Liver (tissue), 8 donors: ENCODE measurements at regions not wholly inside any gene's neighbourhood (a gene's known extent, or its start where the extent isn't known, plus 50 kb on each side); places are given as distances from the start of the nearest gene placed in this dataset.

Experiments
- DNase-seq: peaks from one replicate; pipeline ENCODE4 v3.0.0-alpha.2; 2017; ENCODE audit warnings: low spot score
- H3K27ac ChIP-seq, 2 donors: one replicate each; pipeline ENCODE4 v1.7.0; 2013; ENCODE audit warnings: inconsistent platforms in 2 of 2, low read length in 2 of 2, control low read depth in 1 of 2, low read depth in 1 of 2, mild to moderate bottlenecking in 1 of 2
- H3K27me3 ChIP-seq, 4 donors: one replicate each; pipeline versions ENCODE4 v1.6.1 to v1.7.0; 2013; ENCODE audit warnings: low read length in 3 of 4, inconsistent platforms in 1 of 4, mild to moderate bottlenecking in 1 of 4, moderate library complexity in 1 of 4; ENCODE audit not compliant: control insufficient read depth in 4 of 4, insufficient read depth in 4 of 4
- H3K36me3 ChIP-seq, 4 donors: one replicate each; pipeline versions ENCODE4 v1.6.1 to v1.7.0; 2013; ENCODE audit warnings: low read length in 3 of 4, mild to moderate bottlenecking in 3 of 4, low read depth in 1 of 4, moderate library complexity in 1 of 4; ENCODE audit not compliant: control insufficient read depth in 4 of 4, insufficient read depth in 3 of 4
- H3K4me1 ChIP-seq, 4 donors: one replicate each; pipeline versions ENCODE4 v1.6.1 to v1.7.0; 2013; ENCODE audit warnings: low read length in 3 of 4, mild to moderate bottlenecking in 3 of 4, moderate library complexity in 1 of 4; ENCODE audit not compliant: control insufficient read depth in 4 of 4, insufficient read depth in 4 of 4
- H3K4me3 ChIP-seq, 3 donors: one replicate each; pipeline versions ENCODE4 v1.6.1 to v1.7.0; 2013; ENCODE audit warnings: low read length in 3 of 3, control low read depth in 1 of 3, low read depth in 1 of 3, mild to moderate bottlenecking in 1 of 3
- H3K9ac ChIP-seq, 2 donors: one replicate each; pipeline ENCODE4 v1.7.0; 2013; ENCODE audit warnings: low read length in 2 of 2, mild to moderate bottlenecking in 2 of 2, moderate library complexity in 2 of 2, control low read depth in 1 of 2, low read depth in 1 of 2
- H3K9me3 ChIP-seq, 4 donors: one replicate each; pipeline versions ENCODE4 v1.6.1 to v1.7.0; 2013; ENCODE audit warnings: low read length in 3 of 4; ENCODE audit not compliant: control insufficient read depth in 4 of 4
- ATF3 ChIP-seq: IDR thresholded peaks from 2 replicates; pipeline ENCODE4 v1.6.1; 2016; ENCODE audit warnings: antibody characterized with exemption
- EGR1 ChIP-seq, 2 donors: IDR thresholded peaks; 2 replicates each; pipeline ENCODE4 v1.6.1; 2016 to 2018; ENCODE audit warnings: antibody characterized with exemption in 2 of 2, low read depth in 2 of 2
- FOXA1 ChIP-seq: IDR thresholded peaks from 2 replicates; pipeline ENCODE4 v1.6.1; 2016; ENCODE audit warnings: antibody characterized with exemption
- FOXA2 ChIP-seq: IDR thresholded peaks from 2 replicates; pipeline ENCODE4 v1.6.1; 2016; ENCODE audit warnings: antibody characterized with exemption
- GABPA ChIP-seq, 2 donors: IDR thresholded peaks in 1 of 2; conservative IDR thresholded peaks in 1 of 2; 2 replicates each; pipeline ENCODE4 v1.6.1; 2016; ENCODE audit warnings: antibody characterized with exemption in 2 of 2, mild to moderate bottlenecking in 1 of 2, moderate library complexity in 1 of 2
- HNF4A ChIP-seq, 2 donors: conservative IDR thresholded peaks; 2 replicates each; pipeline ENCODE4 v1.6.1; 2016; ENCODE audit warnings: antibody characterized with exemption in 2 of 2, mild to moderate bottlenecking in 2 of 2
- HNF4G ChIP-seq: IDR thresholded peaks from 2 replicates; pipeline ENCODE4 v1.6.1; 2016; ENCODE audit warnings: antibody characterized with exemption
- JUND ChIP-seq, 2 donors: IDR thresholded peaks; 2 replicates each; pipeline ENCODE4 v1.6.1; 2016; ENCODE audit warnings: antibody characterized with exemption in 2 of 2
- NR2F2 ChIP-seq: IDR thresholded peaks from 2 replicates; pipeline ENCODE4 v1.6.1; 2016; ENCODE audit warnings: antibody characterized with exemption
- RAD21 ChIP-seq, 2 donors: IDR thresholded peaks; 2 replicates each; pipeline ENCODE4 v1.6.1; 2016; ENCODE audit warnings: antibody characterized with exemption in 2 of 2, mild to moderate bottlenecking in 2 of 2
- RXRA ChIP-seq, 2 donors: IDR thresholded peaks; 2 replicates each; pipeline ENCODE4 v1.6.1; 2017 to 2018; ENCODE audit warnings: antibody characterized with exemption in 2 of 2, mild to moderate bottlenecking in 1 of 2
- SP1 ChIP-seq: IDR thresholded peaks from 2 replicates; pipeline ENCODE4 v1.6.1; 2018; ENCODE audit warnings: antibody characterized with exemption, mild to moderate bottlenecking
- TAF1 ChIP-seq: conservative IDR thresholded peaks from 2 replicates; pipeline ENCODE4 v1.6.1; 2016; ENCODE audit warnings: antibody characterized with exemption, mild to moderate bottlenecking
- YY1 ChIP-seq: IDR thresholded peaks from 2 replicates; pipeline ENCODE4 v1.6.1; 2016; ENCODE audit warnings: antibody characterized with exemption, mild to moderate bottlenecking
- ZBTB33 ChIP-seq: IDR thresholded peaks from 2 replicates; pipeline ENCODE4 v1.6.1; 2016; ENCODE audit warnings: antibody characterized with exemption
- WGBS: extraction: QIAGEN DNeasy Blood & Tissue Kit; methylation state at CpG from one replicate; pipeline ENCODE4 v1.1.7; 2013; 5-methylcytosine and 5-hydroxymethylcytosine counted together
- TF ChIP-seq, protein P1 (sequence below): fragments of 150-350 bp; IDR thresholded peaks from 2 replicates; pipeline ENCODE4 v1.5.1; 2017; ENCODE audit warnings: improper control_type of control experiment, low read depth, low read length; ENCODE audit not compliant: missing input control
- TF ChIP-seq, protein P2 (sequence below): IDR thresholded peaks from 2 replicates; pipeline ENCODE4 v1.6.1; 2016; ENCODE audit warnings: antibody characterized with exemption, mild to moderate bottlenecking
- TF ChIP-seq, protein P3 (sequence below): IDR thresholded peaks from 2 replicates; pipeline ENCODE4 v1.6.1; 2016; ENCODE audit warnings: antibody characterized with exemption
- donor health status: healthy.
- donor health status: healthy.
- donor health status: healthy.
- donor health status: healthy.
- donor health status: healthy.

DNA sequence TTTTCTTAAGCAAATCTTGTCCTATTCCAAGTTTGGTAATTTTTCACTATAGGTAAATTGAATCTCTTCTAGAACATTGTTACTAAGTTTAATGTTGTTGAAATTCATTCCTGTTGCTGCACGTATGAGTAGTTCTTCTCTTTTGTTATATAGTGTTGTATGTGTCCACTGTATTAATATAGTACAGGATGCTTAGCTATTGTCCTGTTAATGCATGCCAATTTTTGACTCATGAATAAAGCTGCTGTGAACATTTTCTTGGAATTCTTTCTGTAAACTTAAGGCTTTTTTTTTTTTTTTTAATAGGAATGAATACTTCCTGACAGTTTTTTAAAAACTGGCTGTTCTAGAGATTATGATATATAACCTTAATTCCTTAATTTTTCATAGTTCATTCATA is 326.9 kb downstream of the SLC4A3 start:
- Histone ChIP-seq H3K9ac (no peak overlapping the region), H3K9me3 (peaks cover 0 to 3% (median 0%) of the 10 kb centered on the region in 4 donors), H3K4me3 (no peak overlapping the region), H3K36me3 (no peaks in the 10 kb centered on the region), H3K27ac (no peak overlapping the region), H3K27me3 (peaks cover 0 to 2% (median 0%) of the 10 kb centered on the region in 4 donors), H3K4me1 (no peaks in the 10 kb centered on the region)
- TF ChIP-seq FOXA2 (no peak), SP1 (no peak), ATF3 (no peak), NR2F2 (no peak), HNF4G (no peak), FOXA1 (no peak), EGR1 (IDR thresholded peaks at IDR 0.05; ENCODE audit: low read depth in 2 of 2) (no peak), YY1 (no peak), TAF1 (no peak), JUND (IDR thresholded peaks at IDR 0.05) (no peak), RXRA (IDR thresholded peaks at IDR 0.05) (no peak), GABPA (IDR thresholded peaks at IDR 0.05 in 1 of 2, conservative IDR thresholded peaks at IDR 0.05 in 1 of 2) (no peak), HNF4A (conservative IDR thresholded peaks at IDR 0.05) (no peak), RAD21 (IDR thresholded peaks at IDR 0.05) (no peak), ZBTB33 (no peak)
- TF ChIP-seq, protein P1, sequence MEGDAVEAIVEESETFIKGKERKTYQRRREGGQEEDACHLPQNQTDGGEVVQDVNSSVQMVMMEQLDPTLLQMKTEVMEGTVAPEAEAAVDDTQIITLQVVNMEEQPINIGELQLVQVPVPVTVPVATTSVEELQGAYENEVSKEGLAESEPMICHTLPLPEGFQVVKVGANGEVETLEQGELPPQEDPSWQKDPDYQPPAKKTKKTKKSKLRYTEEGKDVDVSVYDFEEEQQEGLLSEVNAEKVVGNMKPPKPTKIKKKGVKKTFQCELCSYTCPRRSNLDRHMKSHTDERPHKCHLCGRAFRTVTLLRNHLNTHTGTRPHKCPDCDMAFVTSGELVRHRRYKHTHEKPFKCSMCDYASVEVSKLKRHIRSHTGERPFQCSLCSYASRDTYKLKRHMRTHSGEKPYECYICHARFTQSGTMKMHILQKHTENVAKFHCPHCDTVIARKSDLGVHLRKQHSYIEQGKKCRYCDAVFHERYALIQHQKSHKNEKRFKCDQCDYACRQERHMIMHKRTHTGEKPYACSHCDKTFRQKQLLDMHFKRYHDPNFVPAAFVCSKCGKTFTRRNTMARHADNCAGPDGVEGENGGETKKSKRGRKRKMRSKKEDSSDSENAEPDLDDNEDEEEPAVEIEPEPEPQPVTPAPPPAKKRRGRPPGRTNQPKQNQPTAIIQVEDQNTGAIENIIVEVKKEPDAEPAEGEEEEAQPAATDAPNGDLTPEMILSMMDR = no peak
- TF ChIP-seq, protein P2, sequence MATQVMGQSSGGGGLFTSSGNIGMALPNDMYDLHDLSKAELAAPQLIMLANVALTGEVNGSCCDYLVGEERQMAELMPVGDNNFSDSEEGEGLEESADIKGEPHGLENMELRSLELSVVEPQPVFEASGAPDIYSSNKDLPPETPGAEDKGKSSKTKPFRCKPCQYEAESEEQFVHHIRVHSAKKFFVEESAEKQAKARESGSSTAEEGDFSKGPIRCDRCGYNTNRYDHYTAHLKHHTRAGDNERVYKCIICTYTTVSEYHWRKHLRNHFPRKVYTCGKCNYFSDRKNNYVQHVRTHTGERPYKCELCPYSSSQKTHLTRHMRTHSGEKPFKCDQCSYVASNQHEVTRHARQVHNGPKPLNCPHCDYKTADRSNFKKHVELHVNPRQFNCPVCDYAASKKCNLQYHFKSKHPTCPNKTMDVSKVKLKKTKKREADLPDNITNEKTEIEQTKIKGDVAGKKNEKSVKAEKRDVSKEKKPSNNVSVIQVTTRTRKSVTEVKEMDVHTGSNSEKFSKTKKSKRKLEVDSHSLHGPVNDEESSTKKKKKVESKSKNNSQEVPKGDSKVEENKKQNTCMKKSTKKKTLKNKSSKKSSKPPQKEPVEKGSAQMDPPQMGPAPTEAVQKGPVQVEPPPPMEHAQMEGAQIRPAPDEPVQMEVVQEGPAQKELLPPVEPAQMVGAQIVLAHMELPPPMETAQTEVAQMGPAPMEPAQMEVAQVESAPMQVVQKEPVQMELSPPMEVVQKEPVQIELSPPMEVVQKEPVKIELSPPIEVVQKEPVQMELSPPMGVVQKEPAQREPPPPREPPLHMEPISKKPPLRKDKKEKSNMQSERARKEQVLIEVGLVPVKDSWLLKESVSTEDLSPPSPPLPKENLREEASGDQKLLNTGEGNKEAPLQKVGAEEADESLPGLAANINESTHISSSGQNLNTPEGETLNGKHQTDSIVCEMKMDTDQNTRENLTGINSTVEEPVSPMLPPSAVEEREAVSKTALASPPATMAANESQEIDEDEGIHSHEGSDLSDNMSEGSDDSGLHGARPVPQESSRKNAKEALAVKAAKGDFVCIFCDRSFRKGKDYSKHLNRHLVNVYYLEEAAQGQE = no peak
- TF ChIP-seq, protein P3, sequence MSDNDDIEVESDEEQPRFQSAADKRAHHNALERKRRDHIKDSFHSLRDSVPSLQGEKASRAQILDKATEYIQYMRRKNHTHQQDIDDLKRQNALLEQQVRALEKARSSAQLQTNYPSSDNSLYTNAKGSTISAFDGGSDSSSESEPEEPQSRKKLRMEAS = no peak
- 74% methylated on average over 1 of the region's 1 CpG for WGBS
- DNase-seq = no peak
